ENCODE measurements at regions not wholly inside any gene's neighbourhood (a gene's known extent, or its start where the extent isn't known, plus 50 kb on each side); places are given as distances from the start of the nearest gene placed in this dataset.

DNA sequence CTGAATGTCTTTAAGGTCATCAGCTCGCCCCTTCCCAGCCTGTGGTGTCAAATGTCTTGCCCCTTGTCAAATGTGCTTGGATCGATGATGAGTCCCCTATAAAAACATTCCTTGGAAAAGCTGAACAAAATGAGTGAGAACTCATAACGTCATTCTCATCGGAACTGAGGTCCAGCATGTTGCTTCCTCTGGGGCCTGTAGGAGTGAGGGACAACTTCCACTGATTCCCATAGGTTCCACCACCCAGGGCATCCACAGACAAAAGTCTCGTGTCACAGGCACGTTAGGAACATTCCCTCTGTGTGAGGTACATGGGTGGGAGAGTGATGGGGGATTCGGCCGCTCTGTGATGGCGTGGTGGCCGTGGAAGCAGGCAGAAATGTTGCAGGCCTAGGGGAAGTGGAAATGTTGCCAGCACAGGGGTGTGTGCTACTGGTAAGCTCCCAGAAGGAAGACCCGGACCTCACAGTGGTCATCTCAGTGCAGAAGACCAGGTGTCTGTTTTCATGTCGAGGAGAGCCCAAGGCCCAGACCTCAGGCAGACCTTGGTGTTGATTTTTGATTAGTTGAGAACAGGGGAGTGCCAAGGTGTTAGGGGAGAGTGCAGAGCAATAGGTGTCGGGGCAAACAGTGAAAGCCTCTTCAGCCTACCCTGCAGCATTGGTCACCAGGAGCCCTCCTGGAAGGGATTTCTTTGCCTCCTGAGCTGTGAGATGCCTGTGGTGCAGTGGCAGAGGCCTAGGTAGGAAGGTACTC is 96.8 kb downstream of the SNRPN start:
- TF ChIP-seq, protein P1, sequence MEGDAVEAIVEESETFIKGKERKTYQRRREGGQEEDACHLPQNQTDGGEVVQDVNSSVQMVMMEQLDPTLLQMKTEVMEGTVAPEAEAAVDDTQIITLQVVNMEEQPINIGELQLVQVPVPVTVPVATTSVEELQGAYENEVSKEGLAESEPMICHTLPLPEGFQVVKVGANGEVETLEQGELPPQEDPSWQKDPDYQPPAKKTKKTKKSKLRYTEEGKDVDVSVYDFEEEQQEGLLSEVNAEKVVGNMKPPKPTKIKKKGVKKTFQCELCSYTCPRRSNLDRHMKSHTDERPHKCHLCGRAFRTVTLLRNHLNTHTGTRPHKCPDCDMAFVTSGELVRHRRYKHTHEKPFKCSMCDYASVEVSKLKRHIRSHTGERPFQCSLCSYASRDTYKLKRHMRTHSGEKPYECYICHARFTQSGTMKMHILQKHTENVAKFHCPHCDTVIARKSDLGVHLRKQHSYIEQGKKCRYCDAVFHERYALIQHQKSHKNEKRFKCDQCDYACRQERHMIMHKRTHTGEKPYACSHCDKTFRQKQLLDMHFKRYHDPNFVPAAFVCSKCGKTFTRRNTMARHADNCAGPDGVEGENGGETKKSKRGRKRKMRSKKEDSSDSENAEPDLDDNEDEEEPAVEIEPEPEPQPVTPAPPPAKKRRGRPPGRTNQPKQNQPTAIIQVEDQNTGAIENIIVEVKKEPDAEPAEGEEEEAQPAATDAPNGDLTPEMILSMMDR (IDR thresholded peaks at IDR 0.05; ENCODE audit: low read depth, low read length): no peak
- DNase-seq (ENCODE audit: extremely low read depth, low read depth): no peak

DNA sequence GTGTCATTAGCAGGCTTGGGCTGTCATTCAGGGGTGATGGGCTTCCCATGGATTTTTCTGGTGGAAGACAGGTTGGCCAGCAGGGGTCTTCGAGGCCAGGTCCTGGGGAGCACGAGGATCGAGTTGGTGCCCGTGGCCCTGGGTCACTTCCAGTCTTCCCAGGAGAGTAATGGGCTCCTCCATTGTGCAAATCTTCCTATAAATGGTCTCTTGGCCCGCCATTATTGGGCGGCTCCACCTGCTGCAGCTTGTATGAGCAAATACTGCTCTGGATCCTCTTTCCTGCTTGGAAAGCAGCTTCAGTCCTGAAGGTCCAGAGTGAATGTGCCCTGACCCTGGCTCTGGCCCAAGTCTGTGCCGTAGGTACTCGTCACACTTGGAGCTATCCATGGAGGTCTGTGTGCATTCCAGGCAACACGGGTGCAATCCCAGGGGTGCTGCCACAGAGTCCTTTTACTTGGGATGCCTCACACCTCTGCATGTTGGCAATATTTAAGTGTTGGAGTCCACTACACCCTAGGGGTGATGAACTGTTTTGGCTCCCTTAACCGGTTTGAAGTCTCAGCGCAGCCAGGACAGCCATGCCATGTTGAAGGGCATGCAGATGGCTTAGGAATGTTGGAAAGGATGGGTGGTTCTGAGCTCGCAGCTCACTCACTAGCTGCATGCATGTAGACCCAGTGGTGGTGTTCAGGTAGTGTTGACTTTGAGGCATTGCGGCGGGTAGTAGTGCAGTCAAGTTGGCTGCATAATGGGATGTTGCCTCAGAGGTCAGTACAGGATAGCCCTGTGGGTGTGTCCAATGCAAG is 97.6 kb downstream of the SNRPN start:
- TF ChIP-seq, protein P1 (IDR thresholded peaks at IDR 0.05; ENCODE audit: low read depth, low read length): no peak

DNA sequence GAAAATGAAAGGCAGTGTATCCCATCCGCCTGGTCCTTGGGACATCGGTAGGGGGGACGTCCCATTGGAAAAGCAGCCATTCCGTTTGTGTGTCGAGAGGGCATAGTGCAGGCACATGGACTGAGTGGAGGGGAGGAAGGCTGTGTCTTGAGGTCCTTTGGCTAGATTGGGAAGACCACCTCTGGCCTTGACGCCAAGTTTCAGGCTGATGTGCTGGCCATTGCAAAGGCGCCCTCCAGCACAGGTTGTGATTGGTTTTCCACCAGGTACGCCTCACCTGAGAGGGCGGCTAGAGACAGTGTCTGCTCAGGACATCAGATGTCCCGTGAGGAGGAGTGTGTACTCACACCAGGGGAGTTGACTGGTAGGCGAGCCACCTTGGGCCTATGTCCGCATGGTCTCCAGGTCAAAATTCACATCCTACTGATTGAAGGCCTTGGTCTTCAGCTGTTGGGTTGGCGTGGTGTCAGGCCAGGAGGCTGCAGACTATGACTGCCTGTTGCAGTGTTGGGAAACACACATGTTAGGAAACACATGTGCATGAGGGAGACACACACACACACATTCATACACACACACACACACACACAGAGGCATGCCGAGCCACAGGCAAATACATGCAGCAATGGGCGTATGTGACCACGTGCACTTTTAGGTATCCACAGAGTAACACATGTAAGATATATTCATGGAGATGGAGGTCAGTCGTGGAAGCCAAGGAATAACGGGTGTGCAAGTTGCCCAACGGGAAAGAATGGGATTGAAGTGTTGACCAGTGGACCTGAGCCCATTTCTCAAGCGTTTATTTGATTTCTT is 98.4 kb downstream of the SNRPN start:
- TF ChIP-seq, protein P1 (IDR thresholded peaks at IDR 0.05; ENCODE audit: low read depth, low read length): no peak
- no peak for DNase-seq (ENCODE audit: extremely low read depth, low read depth)

More for the DNA sequence above, 97.6 kb downstream of the SNRPN start:
- DNase-seq (ENCODE audit: extremely low read depth, low read depth): no peak

DNA sequence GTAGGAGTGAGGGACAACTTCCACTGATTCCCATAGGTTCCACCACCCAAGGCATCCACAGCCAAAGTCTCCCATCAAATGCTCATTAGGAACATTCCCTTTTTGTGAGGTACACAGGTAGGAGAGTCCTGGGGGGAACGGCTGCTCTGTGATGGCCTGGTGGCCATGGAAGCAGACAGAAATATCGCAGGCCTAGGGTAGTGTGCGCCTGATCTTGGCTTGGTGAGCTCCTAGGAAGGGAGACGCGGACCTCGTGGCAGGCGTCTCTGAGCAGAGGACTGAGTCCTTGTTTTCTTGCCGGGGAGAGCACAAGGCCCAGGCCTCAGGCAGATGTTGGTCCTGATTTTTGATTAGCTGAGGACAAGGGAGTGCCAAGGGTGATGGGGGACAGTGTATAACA is 99.5 kb downstream of the SNRPN start:
- DNase-seq (ENCODE audit: extremely low read depth, low read depth): no peak
- TF ChIP-seq, protein P1 (IDR thresholded peaks at IDR 0.05; ENCODE audit: low read depth, low read length): no peak

DNA sequence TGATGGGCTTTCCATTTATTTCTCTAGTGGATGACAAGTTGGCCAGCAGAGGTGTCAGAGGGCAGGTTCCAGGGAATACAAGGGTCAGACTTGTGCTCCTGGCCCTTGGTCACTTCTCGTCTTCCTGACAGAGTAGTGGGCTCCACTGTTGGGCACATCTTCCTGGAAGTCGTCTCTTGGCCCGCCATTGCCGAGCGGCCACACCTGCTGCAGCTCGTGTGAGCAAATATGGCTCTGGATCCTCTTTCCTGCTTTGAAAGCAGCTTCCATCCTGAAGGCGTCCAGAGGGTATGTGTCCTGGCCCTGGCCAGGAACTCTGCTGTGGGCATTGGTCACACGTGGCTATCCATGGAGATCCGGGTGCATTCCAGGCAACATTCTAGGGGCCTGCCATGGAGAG is 100.2 kb downstream of the SNRPN start:
- TF ChIP-seq, protein P1 (IDR thresholded peaks at IDR 0.05; ENCODE audit: low read depth, low read length): no peak
- DNase-seq (ENCODE audit: extremely low read depth, low read depth): no peak

DNA sequence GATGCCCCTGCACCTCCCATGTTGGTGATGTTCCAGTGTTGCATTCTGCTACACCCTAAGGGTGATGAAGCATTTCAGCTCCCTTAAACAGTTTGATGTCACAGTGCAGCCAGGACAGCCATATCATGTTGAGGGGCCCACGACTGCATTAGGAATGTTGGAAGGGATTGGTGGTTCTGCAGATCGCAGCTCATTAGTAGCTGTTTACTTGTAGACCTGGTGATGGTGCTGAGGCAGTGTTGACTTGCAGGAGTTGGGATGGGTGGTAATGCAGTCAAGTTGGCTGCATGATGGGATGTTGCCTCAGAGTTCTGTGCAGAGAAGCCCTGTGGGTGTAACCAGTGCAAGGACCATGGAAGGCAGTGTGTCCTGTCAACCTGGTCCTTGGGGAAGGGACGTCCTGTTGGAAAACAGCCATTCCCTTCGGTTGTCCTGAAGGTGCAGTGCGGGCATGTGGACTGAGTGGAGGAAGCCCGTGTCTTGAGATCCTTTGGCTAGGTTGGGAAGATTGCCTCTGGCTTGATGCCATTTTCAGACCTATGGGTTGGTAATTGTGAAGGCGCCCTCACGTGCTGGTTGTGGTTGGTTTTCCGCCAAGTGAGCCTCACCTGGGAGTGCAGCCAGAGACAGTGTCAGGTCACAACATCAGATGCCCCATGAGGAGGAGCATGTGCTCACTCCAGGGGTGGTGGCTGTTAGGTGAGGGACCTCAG is 100.7 kb downstream of the SNRPN start:
- no peak for DNase-seq (ENCODE audit: extremely low read depth, low read depth)
- TF ChIP-seq, protein P1 (IDR thresholded peaks at IDR 0.05; ENCODE audit: low read depth, low read length): no peak
